HFF-Myc (cell line): ENCODE measurements at regions not wholly inside any gene's neighbourhood (a gene's known extent, or its start where the extent isn't known, plus 50 kb on each side); places are given as distances from the start of the nearest gene placed in this dataset.

Source experiments
- DNase-seq: peaks from one replicate; pipeline ENCODE4 v3.0.0-alpha.2; 2011; ENCODE audit warnings: low read depth; ENCODE audit errors: extremely low read depth
- H3K4me3 ChIP-seq: replicated peaks from 2 replicates; pipeline ENCODE4 v1.5.1; 2011; ENCODE audit warnings: low read depth, mild to moderate bottlenecking, control low read depth, low read length
- CTCF ChIP-seq: IDR thresholded peaks from 2 replicates; pipeline ENCODE4 v1.5.1; 2012; ENCODE audit warnings: mild to moderate bottlenecking, low read depth, low read length, control low read depth; ENCODE audit errors: missing control alignments

- no peak for TF ChIP-seq CTCF
- no peak for DNase-seq
- H3K4me3 ChIP-seq = no peak overlapping the region
Observed at GRCh38 chr9:75440914-75441313, 352.6 kb downstream of the OSTF1 start.

- no peak for TF ChIP-seq CTCF
- no peak for DNase-seq
- H3K4me3 ChIP-seq = no peak overlapping the region
Observed at GRCh38 chr9:75445144-75445543, 356.8 kb downstream of the OSTF1 start.

GRCh38 chr9:75447281-75447680 lies 359.0 kb downstream of the OSTF1 start:
- DNase-seq = no peak
- no peak for TF ChIP-seq CTCF
- no peak overlapping the region for H3K4me3 ChIP-seq

- TF ChIP-seq CTCF = no peak
- DNase-seq = no peak
- H3K4me3 ChIP-seq = no peak overlapping the region
Observed at GRCh38 chr9:75448281-75448680, 360.0 kb downstream of the OSTF1 start.

GRCh38 chr9:75448955-75449354 lies 360.6 kb downstream of the OSTF1 start:
- H3K4me3 ChIP-seq = no peak overlapping the region
- no peak for DNase-seq
- no peak for TF ChIP-seq CTCF

- no peak for TF ChIP-seq CTCF
- no peak for DNase-seq
- H3K4me3 ChIP-seq = no peak overlapping the region
Observed at GRCh38 chr9:75451045-75451444, 362.7 kb downstream of the OSTF1 start.

GRCh38 chr9:75451505-75451904 lies 363.2 kb downstream of the OSTF1 start:
- TF ChIP-seq CTCF = no peak
- no peak overlapping the region for H3K4me3 ChIP-seq
- DNase-seq = no peak
